GM18507 (cell line): ENCODE measurements at regions not wholly inside any gene's neighbourhood (a gene's known extent, or its start where the extent isn't known, plus 50 kb on each side); places are given as distances from the start of the nearest gene placed in this dataset.

Experiments used
- DNase-seq: peaks from one replicate; pipeline ENCODE4 v3.0.0; 2011; ENCODE audit warnings: low read depth; ENCODE audit not compliant: insufficient read length; ENCODE audit errors: extremely low spot score
- FAIRE-seq: peaks from 2 replicates; lab custom pipeline; 2011; peaks lifted over from hg19 to GRCh38; lab: Jason Lieb, UNC

DNA sequence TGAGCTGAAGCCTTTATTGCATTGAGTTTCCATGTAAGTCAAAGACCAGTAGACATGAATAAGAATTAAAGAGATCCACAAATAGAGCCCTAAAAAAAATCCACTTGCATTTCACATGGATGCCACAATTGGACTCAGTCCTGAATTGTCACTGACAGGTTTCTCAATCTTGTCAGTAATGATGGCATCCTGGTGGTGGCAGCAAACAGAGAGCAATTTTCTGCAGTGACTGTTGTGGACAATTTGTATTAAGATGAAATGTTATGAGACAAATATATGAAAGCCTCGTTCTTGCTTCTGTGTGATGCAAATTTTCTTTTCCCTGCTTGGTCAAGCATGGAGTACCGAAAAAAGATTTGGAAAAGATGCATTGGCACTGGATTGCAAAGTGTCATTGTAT lies 278.9 kb downstream of the SAMD5 start:
- no peak for FAIRE-seq
- no peak for DNase-seq

- FAIRE-seq: no peak
- no peak for DNase-seq
Measured at GRCh38 chr6:147789430-147789947, 281.0 kb downstream of the SAMD5 start.

GRCh38 chr6:147793871-147794643 lies 285.6 kb downstream of the SAMD5 start:
- FAIRE-seq (no peak), DNase-seq (no peak)

- FAIRE-seq (no peak), DNase-seq (no peak)
Measured at GRCh38 chr6:147802459-147802858, 294.0 kb downstream of the SAMD5 start.

DNA sequence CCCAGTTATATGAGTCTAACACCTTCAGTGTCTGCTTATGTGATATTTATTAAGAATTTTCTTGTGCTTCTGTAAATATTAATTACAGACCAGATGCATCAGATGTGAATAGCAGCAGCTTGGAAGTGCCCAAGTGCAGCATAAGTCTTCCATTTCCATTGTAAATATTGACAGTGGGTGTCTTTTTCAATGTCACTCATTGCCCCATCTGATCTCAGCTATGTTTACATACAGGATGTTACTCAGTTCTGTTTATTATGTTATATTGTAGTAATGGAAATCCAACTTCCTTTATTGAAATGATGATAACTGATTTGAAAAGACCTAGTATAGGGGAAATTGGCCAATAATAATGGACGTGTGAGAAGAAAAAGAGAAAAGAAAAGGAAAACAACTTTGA lies 296.7 kb downstream of the SAMD5 start:
- no peak for DNase-seq
- FAIRE-seq: no peak

DNA sequence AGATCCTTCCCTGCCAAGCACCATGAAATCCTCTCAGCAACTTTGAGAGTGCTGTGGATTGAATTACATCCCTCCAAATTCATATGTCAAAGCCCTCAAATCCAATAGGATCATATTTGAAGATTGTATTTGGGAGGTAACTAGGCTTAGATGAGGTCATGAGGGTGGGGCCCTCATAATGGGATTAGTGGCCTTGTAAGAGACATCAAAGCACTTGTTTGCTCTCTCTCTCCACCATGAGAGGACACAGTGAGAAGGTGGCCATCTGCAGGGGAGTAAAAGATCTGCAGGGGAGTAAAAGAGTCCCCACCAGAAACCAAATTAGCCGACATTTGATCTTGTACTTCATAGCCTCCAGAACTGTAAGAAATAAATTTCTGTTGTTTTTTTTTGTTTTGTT lies 298.2 kb downstream of the SAMD5 start:
- FAIRE-seq (no peak), DNase-seq (no peak)

DNA sequence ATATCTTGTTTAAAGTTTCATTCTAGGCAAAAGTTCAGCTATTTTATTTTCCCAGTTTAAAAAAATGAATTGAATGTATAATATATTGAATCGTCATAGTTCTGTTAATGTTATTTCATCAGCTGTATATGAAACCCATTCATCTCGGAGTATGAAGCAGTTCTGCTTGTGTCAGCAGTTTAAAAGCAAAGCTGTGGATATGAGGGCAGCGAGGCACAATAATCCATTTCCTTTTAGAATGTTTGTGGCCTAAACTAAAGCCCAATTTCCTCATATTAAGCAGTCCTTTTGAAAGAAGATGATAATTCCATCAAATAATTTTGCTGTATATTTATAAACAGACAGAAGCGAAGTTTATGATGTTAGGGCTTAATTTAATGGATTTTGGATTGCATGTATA lies 300.1 kb downstream of the SAMD5 start:
- DNase-seq (no peak), FAIRE-seq (no peak)

GRCh38 chr6:147811913-147812629 lies 303.6 kb downstream of the SAMD5 start:
- FAIRE-seq: no peak
- DNase-seq: no peak

GRCh38 chr6:147817042-147817689 lies 308.7 kb downstream of the SAMD5 start:
- FAIRE-seq (no peak), DNase-seq (no peak)

DNA sequence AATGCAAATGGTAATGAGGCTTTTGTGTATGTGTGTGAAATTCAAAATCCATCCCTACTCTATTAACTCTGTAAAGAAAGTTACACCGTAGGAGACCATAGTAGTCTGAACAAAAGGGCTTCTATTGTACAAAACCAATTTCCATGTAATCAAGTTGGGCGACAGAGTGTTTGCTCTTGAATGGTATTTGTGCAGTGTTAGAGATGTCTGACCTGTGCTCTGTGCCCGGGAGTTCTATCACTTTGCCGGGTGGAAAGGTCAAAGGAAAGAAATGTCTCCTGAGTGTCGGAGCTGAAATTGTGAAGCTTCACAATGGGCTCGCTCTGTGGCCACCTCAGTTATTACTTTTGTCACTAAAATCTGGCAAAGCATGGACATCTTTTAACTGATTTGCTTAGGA lies 312.0 kb downstream of the SAMD5 start:
- FAIRE-seq (no peak), DNase-seq (no peak)

GRCh38 chr6:147821295-147821897 lies 312.9 kb downstream of the SAMD5 start:
- DNase-seq: no peak
- FAIRE-seq: no peak

GRCh38 chr6:147823936-147824335 lies 315.4 kb downstream of the SAMD5 start:
- DNase-seq: no peak
- FAIRE-seq: no peak

DNA sequence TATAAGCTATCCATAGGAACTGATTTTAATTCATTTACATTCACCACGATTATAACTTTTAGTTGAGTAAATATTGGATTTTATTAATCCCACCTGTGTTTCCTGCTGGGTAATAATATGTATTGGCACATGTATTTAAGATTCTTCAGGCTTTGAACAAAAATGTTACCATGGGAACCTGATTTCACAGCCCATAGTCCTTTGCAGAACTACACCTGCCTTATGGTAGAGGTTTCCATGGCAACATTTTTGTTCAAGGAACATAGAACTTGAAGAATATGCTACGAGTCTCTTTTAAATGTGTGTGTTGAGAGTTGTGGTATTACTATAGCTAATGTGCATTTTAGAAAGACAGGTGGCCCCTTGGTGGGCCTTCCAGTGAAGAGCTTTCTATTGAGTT lies 317.4 kb downstream of the SAMD5 start:
- no peak for FAIRE-seq
- no peak for DNase-seq

DNA sequence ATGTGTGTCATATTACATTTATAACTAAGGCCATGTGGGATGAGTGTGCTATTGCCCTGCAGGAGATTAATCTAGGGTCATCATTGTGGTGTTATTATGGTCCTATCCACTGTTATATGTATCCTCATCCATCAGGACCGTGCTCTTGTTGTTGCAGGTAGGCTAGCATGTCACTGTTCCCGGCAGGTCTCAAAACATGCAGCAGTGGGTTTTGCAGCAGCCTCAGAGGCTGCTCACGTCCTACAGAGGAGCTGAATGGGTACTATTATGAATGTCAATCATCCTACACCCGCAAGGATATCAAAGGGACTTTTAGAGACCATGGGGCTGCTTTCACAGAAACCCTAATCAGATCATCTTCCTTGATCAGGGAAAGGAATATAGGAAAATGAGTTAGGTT lies 318.2 kb downstream of the SAMD5 start:
- no peak for DNase-seq
- no peak for FAIRE-seq

- DNase-seq (no peak), FAIRE-seq (no peak)
Measured at GRCh38 chr6:147829418-147829817, 320.9 kb downstream of the SAMD5 start.

DNA sequence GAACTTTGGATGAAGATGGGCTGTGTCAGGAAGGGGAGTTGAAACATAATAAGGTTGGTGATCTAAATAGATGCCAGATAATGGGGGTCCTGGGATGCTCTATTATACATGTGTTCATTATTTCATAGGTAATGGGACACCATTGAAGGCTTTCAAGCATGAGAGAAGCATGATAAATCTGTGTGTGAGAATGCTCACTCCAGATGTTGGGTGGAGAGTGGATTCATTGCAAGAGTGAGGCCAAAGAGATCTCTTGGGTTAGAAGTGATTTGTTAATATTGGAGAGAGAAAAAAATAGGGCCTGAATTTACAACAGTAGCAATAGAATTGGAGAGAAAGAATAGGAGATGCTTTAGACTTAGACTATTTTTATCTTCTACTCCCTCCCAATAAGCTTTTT lies 321.3 kb downstream of the SAMD5 start:
- no peak for DNase-seq
- FAIRE-seq: no peak

DNA sequence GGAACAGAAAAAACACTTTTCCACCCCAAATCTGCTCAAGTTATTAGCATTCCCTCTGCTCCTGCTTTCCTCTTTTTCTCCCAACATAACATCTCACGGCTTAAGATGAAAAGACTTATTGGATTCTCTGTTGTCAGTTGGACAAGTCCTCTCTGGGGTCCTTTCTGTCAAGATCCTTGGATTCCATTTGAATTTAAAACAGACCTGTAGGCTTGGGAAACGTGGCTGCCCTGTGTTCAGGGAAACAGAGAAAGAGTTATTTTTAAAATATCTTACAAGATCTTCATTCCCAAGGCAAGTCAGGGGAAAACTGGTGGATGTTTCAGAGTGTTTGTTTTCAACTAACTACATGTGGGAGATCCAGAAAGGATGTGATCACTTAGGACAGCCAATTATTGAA lies 322.9 kb downstream of the SAMD5 start:
- no peak for DNase-seq
- no peak for FAIRE-seq

DNA sequence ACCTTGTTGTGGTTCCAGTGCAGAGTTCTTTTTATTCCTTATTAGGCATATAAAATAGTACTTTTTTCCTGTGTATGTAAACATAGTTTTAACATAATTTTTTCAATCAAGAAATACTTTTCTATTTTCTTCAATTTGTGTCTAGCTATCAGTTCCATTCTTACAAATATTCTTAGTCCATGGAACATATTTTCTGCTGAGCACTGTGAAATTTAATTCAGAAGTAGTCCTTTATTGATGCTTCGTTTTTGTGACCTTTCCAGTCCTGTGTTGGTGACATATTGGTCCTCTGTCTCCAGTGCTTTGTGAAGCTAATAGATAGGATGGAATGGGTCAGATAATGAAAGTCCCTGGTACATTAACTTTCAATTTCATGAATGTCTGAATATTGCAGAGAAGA lies 325.1 kb downstream of the SAMD5 start:
- DNase-seq (no peak), FAIRE-seq (no peak)

GRCh38 chr6:147834084-147834776 lies 325.7 kb downstream of the SAMD5 start:
- FAIRE-seq (no peak), DNase-seq (no peak)

GRCh38 chr6:147837540-147837939 lies 329.1 kb downstream of the SAMD5 start:
- DNase-seq (no peak), FAIRE-seq (no peak)
